ENCODE measurements at regions not wholly inside any gene's neighbourhood (a gene's known extent, or its start where the extent isn't known, plus 50 kb on each side); places are given as distances from the start of the nearest gene placed in this dataset.

DNA sequence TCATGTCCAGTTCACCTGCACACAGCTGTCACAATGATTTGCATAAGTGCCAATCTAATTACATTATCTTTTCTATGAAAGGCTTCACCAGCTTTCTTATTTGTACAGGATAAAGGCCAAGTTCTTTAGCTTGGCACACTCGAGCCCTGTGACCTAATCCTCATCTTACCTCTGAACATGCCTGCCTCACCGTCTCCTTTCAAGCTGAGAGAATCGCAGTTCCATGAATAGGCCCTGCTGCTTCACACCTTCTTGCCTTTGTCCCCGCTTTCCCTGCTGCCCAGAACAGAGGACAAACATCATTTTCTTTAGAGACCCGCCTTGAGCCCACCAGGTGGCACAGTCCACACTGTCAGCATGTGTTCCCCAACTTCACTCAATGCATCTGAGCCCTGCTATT, 1094.7 kb downstream of the BCL11A start:
- ATAC-seq, result no peak
- TF ChIP-seq, protein P1, sequence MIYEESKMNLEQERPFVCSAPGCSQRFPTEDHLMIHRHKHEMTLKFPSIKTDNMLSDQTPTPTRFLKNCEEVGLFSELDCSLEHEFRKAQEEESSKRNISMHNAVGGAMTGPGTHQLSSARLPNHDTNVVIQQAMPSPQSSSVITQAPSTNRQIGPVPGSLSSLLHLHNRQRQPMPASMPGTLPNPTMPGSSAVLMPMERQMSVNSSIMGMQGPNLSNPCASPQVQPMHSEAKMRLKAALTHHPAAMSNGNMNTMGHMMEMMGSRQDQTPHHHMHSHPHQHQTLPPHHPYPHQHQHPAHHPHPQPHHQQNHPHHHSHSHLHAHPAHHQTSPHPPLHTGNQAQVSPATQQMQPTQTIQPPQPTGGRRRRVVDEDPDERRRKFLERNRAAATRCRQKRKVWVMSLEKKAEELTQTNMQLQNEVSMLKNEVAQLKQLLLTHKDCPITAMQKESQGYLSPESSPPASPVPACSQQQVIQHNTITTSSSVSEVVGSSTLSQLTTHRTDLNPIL (CRISPR knock-in tag; IDR thresholded peaks at IDR 0.05; ENCODE audit: low read depth), result no peak
- TF ChIP-seq, protein P2, sequence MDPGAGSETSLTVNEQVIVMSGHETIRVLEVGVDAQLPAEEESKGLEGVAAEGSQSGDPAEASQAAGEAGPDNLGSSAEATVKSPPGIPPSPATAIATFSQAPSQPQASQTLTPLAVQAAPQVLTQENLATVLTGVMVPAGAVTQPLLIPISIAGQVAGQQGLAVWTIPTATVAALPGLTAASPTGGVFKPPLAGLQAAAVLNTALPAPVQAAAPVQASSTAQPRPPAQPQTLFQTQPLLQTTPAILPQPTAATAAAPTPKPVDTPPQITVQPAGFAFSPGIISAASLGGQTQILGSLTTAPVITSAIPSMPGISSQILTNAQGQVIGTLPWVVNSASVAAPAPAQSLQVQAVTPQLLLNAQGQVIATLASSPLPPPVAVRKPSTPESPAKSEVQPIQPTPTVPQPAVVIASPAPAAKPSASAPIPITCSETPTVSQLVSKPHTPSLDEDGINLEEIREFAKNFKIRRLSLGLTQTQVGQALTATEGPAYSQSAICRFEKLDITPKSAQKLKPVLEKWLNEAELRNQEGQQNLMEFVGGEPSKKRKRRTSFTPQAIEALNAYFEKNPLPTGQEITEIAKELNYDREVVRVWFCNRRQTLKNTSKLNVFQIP (CRISPR knock-in tag; IDR thresholded peaks at IDR 0.05; ENCODE audit: borderline replicate concordance, low read depth), result no peak
- TF ChIP-seq OSR1 (CRISPR knock-in tag; IDR thresholded peaks at IDR 0.05) (no peak), PPARA (CRISPR knock-in tag; IDR thresholded peaks at IDR 0.05; ENCODE audit: borderline replicate concordance) (no peak), ZNF565 (CRISPR knock-in tag; conservative IDR thresholded peaks at IDR 0.05; ENCODE audit: low read depth) (no peak), ZFP30 (CRISPR knock-in tag; IDR thresholded peaks at IDR 0.05) (no peak), ZNF8 (CRISPR knock-in tag; IDR thresholded peaks at IDR 0.05) (no peak), TOX (CRISPR knock-in tag; IDR thresholded peaks at IDR 0.05; ENCODE audit: borderline replicate concordance) (no peak)
- TF ChIP-seq, protein P3, sequence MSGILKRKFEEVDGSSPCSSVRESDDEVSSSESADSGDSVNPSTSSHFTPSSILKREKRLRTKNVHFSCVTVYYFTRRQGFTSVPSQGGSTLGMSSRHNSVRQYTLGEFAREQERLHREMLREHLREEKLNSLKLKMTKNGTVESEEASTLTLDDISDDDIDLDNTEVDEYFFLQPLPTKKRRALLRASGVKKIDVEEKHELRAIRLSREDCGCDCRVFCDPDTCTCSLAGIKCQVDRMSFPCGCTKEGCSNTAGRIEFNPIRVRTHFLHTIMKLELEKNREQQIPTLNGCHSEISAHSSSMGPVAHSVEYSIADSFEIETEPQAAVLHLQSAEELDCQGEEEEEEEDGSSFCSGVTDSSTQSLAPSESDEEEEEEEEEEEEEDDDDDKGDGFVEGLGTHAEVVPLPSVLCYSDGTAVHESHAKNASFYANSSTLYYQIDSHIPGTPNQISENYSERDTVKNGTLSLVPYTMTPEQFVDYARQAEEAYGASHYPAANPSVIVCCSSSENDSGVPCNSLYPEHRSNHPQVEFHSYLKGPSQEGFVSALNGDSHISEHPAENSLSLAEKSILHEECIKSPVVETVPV (CRISPR knock-in tag; IDR thresholded peaks at IDR 0.05), result no peak
- TF ChIP-seq, protein P4, sequence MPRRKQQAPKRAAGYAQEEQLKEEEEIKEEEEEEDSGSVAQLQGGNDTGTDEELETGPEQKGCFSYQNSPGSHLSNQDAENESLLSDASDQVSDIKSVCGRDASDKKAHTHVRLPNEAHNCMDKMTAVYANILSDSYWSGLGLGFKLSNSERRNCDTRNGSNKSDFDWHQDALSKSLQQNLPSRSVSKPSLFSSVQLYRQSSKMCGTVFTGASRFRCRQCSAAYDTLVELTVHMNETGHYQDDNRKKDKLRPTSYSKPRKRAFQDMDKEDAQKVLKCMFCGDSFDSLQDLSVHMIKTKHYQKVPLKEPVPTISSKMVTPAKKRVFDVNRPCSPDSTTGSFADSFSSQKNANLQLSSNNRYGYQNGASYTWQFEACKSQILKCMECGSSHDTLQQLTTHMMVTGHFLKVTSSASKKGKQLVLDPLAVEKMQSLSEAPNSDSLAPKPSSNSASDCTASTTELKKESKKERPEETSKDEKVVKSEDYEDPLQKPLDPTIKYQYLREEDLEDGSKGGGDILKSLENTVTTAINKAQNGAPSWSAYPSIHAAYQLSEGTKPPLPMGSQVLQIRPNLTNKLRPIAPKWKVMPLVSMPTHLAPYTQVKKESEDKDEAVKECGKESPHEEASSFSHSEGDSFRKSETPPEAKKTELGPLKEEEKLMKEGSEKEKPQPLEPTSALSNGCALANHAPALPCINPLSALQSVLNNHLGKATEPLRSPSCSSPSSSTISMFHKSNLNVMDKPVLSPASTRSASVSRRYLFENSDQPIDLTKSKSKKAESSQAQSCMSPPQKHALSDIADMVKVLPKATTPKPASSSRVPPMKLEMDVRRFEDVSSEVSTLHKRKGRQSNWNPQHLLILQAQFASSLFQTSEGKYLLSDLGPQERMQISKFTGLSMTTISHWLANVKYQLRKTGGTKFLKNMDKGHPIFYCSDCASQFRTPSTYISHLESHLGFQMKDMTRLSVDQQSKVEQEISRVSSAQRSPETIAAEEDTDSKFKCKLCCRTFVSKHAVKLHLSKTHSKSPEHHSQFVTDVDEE (CRISPR knock-in tag; IDR thresholded peaks at IDR 0.05), result no peak
- TF ChIP-seq, protein P5, sequence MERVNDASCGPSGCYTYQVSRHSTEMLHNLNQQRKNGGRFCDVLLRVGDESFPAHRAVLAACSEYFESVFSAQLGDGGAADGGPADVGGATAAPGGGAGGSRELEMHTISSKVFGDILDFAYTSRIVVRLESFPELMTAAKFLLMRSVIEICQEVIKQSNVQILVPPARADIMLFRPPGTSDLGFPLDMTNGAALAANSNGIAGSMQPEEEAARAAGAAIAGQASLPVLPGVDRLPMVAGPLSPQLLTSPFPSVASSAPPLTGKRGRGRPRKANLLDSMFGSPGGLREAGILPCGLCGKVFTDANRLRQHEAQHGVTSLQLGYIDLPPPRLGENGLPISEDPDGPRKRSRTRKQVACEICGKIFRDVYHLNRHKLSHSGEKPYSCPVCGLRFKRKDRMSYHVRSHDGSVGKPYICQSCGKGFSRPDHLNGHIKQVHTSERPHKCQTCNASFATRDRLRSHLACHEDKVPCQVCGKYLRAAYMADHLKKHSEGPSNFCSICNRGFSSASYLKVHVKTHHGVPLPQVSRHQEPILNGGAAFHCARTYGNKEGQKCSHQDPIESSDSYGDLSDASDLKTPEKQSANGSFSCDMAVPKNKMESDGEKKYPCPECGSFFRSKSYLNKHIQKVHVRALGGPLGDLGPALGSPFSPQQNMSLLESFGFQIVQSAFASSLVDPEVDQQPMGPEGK (CRISPR knock-in tag; IDR thresholded peaks at IDR 0.05; ENCODE audit: borderline replicate concordance), result no peak

DNA sequence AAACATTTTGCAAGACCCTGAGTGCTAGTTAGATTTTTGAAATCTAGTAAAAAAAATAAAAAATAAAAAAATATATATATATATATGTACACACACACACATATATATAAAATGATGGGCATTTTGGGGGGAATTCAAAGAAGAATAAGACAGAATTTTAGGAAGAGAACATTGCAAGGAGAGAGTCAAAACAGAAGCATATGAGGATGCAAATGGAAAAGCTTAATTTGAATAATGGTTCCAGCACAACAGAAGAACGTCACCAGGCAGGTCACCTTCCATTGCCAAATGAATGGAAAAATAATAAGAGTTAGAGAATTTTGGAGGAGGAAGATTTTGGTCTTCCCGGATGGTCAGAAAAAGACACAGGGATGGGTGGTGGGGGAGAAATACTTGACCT, 1097.2 kb downstream of the BCL11A start:
- TF ChIP-seq, protein P5 (CRISPR knock-in tag; IDR thresholded peaks at IDR 0.05; ENCODE audit: borderline replicate concordance), result no peak
- TF ChIP-seq ISL1 (CRISPR knock-in tag; IDR thresholded peaks at IDR 0.05) (no peak), ZNF8 (CRISPR knock-in tag; IDR thresholded peaks at IDR 0.05) (no peak), CSDC2 (CRISPR knock-in tag; IDR thresholded peaks at IDR 0.05) (no peak), OSR1 (CRISPR knock-in tag; IDR thresholded peaks at IDR 0.05) (no peak), ZC3H10 (CRISPR knock-in tag; IDR thresholded peaks at IDR 0.05) (no peak), BACH2 (CRISPR knock-in tag; IDR thresholded peaks at IDR 0.05; ENCODE audit: borderline replicate concordance) (no peak), TOX (CRISPR knock-in tag; IDR thresholded peaks at IDR 0.05; ENCODE audit: borderline replicate concordance) (no peak), ESRRG (CRISPR knock-in tag; IDR thresholded peaks at IDR 0.05) (no peak), ZFP30 (CRISPR knock-in tag; IDR thresholded peaks at IDR 0.05) (no peak), SNAI2 (CRISPR knock-in tag; IDR thresholded peaks at IDR 0.05) (no peak), ZNF70 (CRISPR knock-in tag; IDR thresholded peaks at IDR 0.05) (no peak), PPARA (CRISPR knock-in tag; IDR thresholded peaks at IDR 0.05; ENCODE audit: borderline replicate concordance) (no peak), GLIS3 (CRISPR knock-in tag; IDR thresholded peaks at IDR 0.05) (no peak), RARB (CRISPR knock-in tag; IDR thresholded peaks at IDR 0.05) (no peak)
- TF ChIP-seq, protein P1 (CRISPR knock-in tag; IDR thresholded peaks at IDR 0.05; ENCODE audit: low read depth), result no peak
- TF ChIP-seq, protein P2 (CRISPR knock-in tag; IDR thresholded peaks at IDR 0.05; ENCODE audit: borderline replicate concordance, low read depth), result no peak
- ATAC-seq, result no peak
